ENCODE measurements at regions not wholly inside any gene's neighbourhood (a gene's known extent, or its start where the extent isn't known, plus 50 kb on each side); places are given as distances from the start of the nearest gene placed in this dataset.

- in situ Hi-C loops (cut with MboI; ENCODE audit: low sequenced_read_pairs in 4 of 4) (no loop called here), intact Hi-C loops (cut with DNase I; ENCODE audit: low total_unique reads) (no loop called here)
Measured at GRCh38 chr2:219887870-219888269, 260.4 kb downstream of the SLC4A3 start.

GRCh38 chr2:219893541-219893940 lies 266.1 kb downstream of the SLC4A3 start:
- no peaks in the 10 kb centered on the region for H3K4me1 ChIP-seq
- no peaks in the 10 kb centered on the region for H3K36me3 ChIP-seq
- H3K27ac ChIP-seq, result no peak overlapping the region
- no peak for TF ChIP-seq POLR2A (IDR thresholded peaks at IDR 0.05)
- TF ChIP-seq CTCF (IDR thresholded peaks at IDR 0.05 in 4 of 5, conservative IDR thresholded peaks at IDR 0.05 in 1 of 5), result no peak
- intact Hi-C loops (cut with DNase I; ENCODE audit: low total_unique reads), result loop anchor here (5.0 kb wide), 1 partner anchor 376 kb away; no protein-coding TSS in a partner anchor
- H3K9me3 ChIP-seq, result no peaks in the 10 kb centered on the region
- H3K27me3 ChIP-seq, result no peaks in the 10 kb centered on the region
- DNase-seq (no peak), ATAC-seq (no peak)
- in situ Hi-C loops (cut with MboI; ENCODE audit: low sequenced_read_pairs in 4 of 4), result no loop called here
- H3K4me3 ChIP-seq, result no peak overlapping the region

More at GRCh38 chr2:219887870-219888269, 260.4 kb downstream of the SLC4A3 start:
- ATAC-seq (no peak), DNase-seq (no peak)
- Histone ChIP-seq H3K27ac (no peak overlapping the region), H3K4me1 (no peaks in the 10 kb centered on the region), H3K4me3 (no peak overlapping the region), H3K36me3 (no peaks in the 10 kb centered on the region), H3K9me3 (no peaks in the 10 kb centered on the region), H3K27me3 (no peaks in the 10 kb centered on the region)
- TF ChIP-seq POLR2A (IDR thresholded peaks at IDR 0.05) (no peak), CTCF (IDR thresholded peaks at IDR 0.05 in 4 of 5, conservative IDR thresholded peaks at IDR 0.05 in 1 of 5) (no peak)

GRCh38 chr2:219897456-219897855 lies 270.0 kb downstream of the SLC4A3 start:
- no peak for DNase-seq
- Histone ChIP-seq H3K4me1 (no peaks in the 10 kb centered on the region), H3K9me3 (no peaks in the 10 kb centered on the region), H3K36me3 (no peaks in the 10 kb centered on the region), H3K27me3 (no peaks in the 10 kb centered on the region), H3K27ac (no peak overlapping the region), H3K4me3 (no peak overlapping the region)
- TF ChIP-seq POLR2A (IDR thresholded peaks at IDR 0.05) (no peak), CTCF (IDR thresholded peaks at IDR 0.05 in 4 of 5, conservative IDR thresholded peaks at IDR 0.05 in 1 of 5) (no peak)
- intact Hi-C loops (cut with DNase I; ENCODE audit: low total_unique reads) (no loop called here), in situ Hi-C loops (cut with MboI; ENCODE audit: low sequenced_read_pairs in 4 of 4) (no loop called here)
- no peak for ATAC-seq

GRCh38 chr2:219901155-219901554 lies 273.7 kb downstream of the SLC4A3 start:
- in situ Hi-C loops (cut with MboI; ENCODE audit: low sequenced_read_pairs in 4 of 4), result no loop called here

More at GRCh38 chr2:219901155-219901554, 273.7 kb downstream of the SLC4A3 start:
- DNase-seq (no peak), ATAC-seq (no peak)
- H3K36me3 ChIP-seq, result no peaks in the 10 kb centered on the region
- no peak for TF ChIP-seq CTCF (IDR thresholded peaks at IDR 0.05 in 4 of 5, conservative IDR thresholded peaks at IDR 0.05 in 1 of 5)
- TF ChIP-seq POLR2A (IDR thresholded peaks at IDR 0.05), result no peak
- no peaks in the 10 kb centered on the region for H3K9me3 ChIP-seq
- H3K27ac ChIP-seq, result no peak overlapping the region
- intact Hi-C loops (cut with DNase I; ENCODE audit: low total_unique reads), result no loop called here
- no peaks in the 10 kb centered on the region for H3K4me1 ChIP-seq
- no peaks in the 10 kb centered on the region for H3K27me3 ChIP-seq
- H3K4me3 ChIP-seq, result no peak overlapping the region

All from gastrocnemius medialis (tissue), 4 donors.